HG02610 (cell line): ENCODE measurements at regions not wholly inside any gene's neighbourhood (a gene's known extent, or its start where the extent isn't known, plus 50 kb on each side); places are given as distances from the start of the nearest gene placed in this dataset.
"Not testable (repeated sequence)": the region's sequence is repeated elsewhere in the genome, so short reads cannot be mapped to it uniquely, and the experiment has no call there.

Experiments
- ATAC-seq: cut with Tn5 transposase; IDR thresholded peaks from one replicate; pipeline ENCODE4 v1.9.1; 2021; ENCODE audit warnings: mild to moderate bottlenecking, moderate library complexity; ENCODE audit not compliant: unreplicated experiment

DNA sequence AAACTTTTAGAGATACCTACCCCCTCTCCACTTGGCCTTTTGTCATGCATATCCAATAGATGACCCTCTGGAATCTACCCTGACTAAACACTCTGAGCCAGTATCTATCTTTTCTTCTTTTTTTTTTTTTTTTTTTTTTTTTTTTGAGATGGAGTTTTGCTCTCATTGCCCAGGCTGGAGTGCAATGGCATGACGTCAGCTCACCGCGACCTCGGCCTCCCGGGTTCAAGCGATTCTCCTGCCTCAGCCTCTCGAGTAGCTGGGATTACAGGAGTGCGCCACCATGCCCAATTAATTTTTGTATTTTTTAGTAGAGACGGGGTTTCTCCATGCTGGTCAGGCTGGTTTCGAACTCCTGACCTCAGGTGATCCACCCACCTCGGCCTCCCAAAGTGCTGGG, 50.8 kb upstream of the GRIN2B start:
- not testable (repeated sequence) for ATAC-seq

DNA sequence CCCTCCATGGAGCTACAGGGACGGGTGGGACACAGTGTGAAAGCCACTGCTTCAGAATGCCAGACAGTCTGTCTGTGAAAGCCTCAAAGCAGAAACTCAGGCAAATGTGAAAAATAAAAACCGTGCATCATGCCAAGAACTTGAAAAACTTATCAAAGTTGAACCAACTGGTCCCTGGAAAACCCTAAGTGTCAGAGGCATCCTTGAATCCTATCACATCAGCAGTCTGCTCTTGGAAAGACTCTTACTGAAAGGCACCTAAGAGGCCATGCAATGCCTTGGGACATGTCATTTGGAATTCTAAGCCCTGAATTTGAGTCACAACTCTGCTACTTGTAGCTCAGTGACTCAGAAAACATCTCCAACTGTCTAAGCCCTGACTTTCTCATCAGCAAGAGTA, 62.4 kb upstream of the GRIN2B start:
- ATAC-seq, result no peak

DNA sequence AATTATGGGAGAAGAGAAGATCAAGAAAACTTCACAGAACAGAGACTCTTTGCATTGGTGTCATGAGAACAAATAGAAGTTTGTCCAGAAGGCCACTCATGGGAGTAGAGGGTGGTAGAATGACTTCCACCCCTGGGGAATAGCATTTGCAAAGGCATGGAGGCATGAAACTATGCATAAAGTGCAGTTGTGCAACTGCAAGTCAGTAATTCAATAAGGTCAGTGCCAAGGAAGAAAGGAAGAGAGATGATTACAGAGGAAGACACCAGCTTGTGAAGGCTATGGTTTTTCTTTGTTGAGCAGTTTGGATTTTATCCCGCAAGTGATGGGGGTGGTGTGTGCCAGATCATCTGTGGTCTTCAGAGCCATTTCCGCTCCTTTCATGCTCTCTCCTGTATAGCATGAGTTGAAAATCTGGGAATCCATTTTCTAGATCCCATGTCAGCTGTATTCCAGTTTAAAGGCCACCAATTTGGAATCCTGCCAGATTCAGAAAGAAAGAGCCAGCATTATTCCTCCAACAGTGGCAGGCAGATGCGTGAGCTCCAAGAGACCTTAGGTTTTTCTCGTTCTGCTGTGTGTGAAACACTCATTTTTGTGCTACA, 67.6 kb upstream of the GRIN2B start:
- no peak for ATAC-seq

DNA sequence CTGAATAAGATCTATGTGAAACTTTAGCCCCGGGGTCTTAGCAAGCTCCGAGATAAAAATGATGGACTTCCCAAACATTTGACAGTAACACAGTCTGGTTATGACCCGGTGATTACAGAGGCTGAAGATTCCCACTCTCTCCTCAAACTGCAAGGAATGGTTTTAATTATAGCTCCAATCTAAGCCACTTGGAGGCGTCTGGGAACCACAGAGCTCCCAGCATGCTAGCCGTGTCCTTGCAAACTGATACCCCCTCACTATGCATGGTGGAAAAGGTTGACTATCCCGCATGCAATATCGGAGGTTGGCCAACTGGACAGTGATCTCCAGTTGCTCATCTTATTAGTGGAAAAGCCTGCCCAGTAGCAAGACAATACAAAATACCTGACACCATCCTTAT, 76.5 kb upstream of the GRIN2B start:
- no peak for ATAC-seq

DNA sequence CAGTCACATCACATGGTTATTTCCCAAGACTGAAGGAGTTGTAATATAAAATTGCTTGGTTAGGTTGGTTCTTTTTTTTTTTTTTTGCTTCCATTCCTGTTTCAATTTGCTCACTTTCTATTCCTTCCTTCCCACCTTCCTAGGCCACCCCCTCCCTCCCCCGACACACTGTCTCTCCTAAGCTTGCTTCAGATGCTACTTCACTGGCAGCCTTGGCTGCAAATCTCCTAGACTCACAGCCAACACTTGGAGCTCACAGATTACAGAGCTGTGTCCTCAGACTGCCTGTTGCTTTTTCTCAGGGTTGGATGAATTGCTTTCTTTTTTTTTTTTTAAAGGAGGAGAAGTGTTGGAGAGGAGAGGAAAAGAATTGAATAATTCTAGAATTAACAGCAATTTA, 77.3 kb upstream of the GRIN2B start:
- ATAC-seq, result no peak

DNA sequence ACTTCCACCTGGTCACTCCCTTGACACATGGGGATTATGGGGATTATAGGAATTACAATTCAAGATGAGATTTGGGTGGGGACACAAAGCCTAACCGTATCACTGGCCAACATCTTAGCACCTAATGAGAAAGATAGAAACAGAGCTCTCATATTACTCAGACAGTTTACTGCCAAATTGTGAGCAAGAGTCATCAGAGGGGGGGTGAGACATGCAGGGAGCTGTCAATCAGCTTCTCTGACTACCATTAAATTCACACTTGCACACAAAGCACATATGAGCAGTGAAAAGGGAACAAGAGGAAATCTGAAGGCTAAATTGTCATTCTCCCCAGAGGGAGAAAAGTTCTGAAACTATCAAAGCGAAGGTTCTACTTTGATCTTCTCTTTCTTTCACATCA, 78.1 kb upstream of the GRIN2B start:
- ATAC-seq, result no peak

DNA sequence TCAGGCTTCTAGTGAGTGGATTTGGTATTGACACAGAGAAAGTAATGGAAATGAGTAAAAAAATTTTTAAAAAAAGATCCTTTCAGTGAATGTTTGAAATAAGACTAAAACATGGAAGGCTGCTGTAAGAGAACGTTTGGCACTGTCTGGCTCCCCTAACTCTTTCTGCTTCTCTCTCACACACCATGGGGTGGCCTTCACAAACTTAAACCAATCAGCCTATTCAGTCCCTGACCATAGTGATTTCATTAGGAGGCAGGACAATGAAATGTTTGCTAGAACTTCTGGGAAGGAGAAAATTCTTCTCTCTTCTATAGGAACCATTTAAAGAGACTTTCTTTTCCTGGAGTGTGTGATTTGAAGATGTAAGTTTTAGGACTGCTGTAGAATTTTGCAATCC, 84.2 kb upstream of the GRIN2B start:
- no peak for ATAC-seq

DNA sequence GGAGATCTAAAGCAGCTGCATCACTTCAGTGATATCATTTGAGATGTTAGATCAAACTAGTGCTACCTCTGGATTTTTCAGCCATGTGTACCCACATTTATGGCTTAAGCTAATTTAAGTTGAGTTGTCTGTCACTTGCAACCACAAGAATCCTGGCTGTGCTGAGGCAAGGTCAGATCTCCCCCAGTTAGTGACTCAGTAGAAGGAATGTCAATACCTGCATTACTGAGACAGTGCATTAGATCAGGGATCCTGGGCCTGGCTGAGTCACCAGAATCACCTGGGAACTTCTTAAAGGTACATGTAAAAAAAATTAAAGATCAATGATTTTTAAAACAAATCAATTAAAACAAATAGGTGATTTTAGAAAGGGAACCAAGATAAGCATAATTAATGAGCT, 84.6 kb upstream of the GRIN2B start:
- ATAC-seq, result no peak

DNA sequence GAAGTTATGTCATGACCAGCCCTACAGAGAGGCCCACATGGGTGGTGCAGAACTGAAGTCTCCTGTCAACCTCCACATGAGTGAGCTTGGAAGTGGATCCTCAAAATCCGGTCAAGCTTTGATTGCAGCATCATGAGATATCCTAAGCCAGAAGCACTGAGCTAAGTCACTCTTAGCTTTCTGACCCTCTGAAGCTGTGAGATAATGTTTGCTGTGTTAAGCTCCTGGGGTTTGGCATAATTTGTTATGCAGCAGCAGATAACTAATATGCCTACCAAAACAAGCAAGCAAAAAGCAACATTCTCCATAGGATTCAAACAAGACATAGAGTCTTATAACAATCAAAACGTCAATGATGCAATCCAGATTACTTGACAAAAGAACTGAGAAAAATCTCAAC, 87.6 kb upstream of the GRIN2B start:
- ATAC-seq, result no peak

DNA sequence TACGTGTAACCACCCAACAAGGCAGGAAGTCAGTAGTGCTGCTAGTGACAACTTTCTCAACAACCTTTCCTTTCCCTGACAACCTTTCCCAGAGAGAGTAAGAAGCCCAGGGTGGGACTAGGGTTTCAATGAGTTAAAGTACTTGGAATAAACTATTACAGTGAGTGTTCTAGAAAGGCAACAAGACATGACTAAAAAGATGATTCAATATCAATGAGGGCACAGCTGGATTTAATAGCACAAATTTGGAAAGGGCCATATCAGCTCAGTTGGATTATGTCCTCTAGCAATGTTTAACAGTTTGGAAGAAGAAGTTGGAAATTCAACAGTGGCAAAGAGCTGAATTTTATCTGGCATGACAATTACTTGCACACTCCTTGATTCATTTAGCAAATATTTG, 90.4 kb upstream of the GRIN2B start:
- ATAC-seq, result no peak

DNA sequence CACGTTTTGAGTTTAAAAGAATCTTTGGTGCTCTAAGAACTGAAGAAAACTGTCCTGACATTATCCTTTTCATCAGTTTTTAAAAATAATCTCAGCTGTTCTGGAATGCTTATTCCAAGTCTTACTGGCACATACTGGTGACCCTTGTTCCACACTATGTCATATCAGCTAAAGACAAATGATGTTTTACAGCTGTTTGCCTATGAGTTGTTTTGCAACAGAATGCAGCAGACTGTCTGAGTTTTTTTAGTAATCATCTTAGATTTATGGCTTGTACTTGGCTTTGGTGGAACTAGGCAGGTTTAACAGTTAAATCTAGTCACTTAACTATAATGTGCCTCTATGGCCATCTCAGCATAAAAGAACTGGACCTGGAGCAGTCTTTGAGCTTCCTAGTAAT, 91.6 kb upstream of the GRIN2B start:
- no peak for ATAC-seq

DNA sequence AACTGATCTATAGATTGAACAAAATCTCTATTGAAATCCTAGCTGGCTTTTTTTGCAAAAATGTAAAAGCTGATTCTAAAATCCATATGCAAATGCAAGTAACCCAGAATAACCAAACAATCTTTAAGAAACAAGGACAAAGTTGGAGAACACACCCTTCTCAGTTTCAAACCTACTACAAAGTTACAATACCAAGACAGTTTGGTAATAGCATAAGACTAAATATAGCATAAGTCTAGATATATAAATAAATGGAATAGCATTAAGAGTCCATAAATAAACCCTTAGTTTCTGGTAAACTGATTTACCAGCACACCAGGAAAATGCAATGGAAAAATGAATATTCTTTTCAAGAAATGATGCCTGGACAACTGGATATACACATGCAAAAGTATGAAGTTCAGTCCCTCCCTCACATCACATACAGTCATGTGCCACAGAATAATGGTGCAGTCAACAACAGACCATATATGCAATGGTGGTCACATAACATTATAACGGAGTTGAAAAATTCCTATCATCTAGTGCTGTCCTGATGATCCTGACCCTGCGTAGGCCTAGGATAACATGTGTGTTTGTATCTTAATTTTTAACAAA, 94.5 kb upstream of the GRIN2B start:
- ATAC-seq, result no peak

DNA sequence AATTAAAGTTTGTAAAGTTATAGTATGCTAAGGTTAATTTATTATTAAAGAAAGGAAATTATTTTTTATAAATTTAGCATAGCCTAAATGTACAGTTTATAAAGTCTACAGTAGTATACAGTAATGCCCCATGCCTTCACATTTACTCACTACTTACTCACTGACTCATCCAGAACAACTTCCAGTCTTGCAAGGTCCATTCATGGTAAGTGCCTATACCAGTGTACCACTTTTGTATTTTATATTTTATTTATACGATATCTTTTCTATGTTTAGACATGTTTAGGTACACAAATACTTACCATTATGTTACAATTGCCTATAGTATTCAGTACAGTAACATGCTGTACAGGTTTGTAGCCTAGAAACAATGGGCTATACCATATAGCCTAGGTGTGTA, 95.1 kb upstream of the GRIN2B start:
- no peak for ATAC-seq

DNA sequence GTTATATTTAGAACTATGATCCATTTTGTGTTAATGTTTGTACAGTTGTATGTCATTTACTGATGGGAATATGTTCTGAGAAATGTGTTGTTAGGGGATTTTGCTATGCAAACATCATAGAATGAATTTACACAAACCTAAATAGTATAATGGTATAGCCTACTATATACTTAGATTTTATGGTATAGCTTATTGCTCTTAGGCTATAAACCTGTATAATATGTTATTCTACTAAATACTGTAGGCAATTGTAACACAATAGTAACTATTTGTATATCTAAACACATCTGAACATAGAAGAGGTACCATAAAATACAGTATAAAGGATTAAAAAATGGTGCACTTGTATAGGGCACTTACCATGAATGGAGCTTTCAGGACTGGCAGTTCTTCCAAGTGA, 105.4 kb upstream of the GRIN2B start:
- no peak for ATAC-seq

DNA sequence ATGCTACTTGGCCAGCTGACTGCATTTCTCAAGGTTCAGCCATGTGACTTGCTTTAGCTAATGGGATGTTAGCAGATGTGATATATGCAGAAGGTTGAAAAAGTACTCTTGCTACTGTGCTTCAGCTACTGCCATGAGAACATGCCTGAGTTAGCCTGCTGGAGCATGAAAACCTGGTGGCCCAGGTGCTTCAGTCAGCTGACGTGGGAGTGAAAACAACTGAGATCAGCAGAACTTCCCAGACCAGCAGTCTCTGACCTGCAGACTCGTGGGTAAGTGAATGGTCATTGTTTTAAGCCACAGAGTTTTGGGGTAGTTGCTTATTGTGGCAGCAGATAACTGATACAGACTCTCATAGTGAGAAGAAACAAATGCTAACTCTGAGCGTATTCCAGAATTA, 118.6 kb upstream of the GRIN2B start:
- ATAC-seq, result no peak

DNA sequence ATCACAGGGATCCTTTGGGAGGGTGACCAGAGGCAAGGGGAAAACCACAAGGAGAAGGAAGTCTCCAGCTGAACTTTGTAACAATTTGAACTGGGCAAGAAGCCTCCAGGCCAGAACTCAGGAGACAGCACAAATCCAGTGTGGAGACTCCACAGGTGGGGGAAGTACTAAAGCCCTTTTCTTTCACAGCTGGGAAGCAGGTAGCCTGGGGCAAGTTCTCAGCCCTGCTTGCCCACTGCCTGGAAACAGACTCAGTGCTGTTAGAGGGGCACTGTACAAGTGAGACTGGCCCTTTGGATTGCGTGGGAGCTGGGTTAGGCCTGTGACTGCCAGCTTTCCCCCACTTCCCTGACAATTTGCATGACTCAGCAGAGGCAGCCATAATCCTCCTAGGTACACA, 120.2 kb upstream of the GRIN2B start:
- ATAC-seq, result not testable (repeated sequence)

DNA sequence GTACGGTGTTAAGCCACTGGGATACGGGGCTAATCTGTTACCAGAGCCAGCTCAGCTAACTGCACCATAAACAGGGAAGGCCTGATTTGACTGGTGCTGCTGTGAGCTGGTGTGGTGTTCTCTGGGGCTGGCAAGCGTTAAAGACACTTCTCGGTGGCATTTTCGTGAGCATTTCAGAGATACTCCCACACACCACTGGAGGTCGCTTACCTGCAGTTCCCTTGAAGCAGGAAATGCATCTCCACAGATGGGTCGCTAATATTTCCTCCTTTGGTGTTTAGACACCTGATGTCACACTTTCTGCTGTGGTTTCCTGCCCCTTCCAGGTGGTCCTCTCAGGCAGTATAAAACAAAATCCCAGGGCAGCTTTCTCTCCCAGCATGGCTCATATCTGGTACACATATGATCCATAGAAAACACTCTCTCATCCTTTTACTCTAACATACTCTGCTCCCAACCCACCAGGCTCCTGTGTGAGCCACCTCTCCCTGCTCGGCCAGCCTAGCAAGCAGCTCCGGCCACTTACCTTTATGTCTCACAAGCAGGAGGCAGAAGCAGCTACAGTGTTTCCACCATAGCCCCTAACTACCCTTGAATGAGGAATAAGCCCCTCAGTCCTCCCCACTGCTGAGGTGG, 129.9 kb upstream of the GRIN2B start:
- ATAC-seq, result peak; percentile 92

DNA sequence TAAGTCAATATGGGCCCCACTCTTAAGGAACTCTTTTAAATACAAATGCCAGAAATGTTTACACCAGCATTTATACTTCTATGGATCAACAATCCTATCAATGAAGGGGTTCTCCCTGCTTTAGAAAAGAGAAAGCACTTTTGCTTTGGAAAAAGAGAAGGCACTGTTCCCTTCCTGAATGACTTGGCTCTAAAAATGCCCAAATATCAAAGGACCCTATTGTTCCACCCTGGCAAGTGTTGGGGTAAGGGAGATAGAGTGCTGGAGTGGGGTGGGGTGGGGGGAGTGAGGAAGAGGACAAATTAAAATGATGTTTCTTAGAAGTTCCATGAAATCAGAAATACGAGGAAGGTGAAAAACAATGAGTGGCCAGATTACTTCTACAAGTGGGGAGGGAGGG, 131.6 kb upstream of the GRIN2B start:
- ATAC-seq, result no peak

DNA sequence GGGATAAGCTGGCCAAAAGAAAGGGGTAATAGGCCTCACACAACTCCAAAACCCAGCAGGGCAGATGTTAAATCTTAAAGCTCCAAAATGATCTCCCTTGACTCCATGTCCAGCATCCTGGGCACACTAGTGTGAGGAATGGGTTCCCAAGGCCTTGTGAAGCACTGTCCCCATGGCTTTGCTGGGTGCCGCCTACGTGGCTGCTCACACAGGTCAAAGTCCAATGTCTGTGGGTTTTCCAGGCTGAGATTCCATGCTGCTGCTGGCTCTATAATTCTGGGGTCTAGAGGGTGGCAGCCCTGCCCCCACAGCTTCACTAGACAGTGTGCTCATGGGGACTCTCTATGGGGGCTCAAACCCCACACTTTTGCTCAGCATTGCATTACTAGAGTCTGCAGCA, 145.3 kb upstream of the GRIN2B start:
- no peak for ATAC-seq

DNA sequence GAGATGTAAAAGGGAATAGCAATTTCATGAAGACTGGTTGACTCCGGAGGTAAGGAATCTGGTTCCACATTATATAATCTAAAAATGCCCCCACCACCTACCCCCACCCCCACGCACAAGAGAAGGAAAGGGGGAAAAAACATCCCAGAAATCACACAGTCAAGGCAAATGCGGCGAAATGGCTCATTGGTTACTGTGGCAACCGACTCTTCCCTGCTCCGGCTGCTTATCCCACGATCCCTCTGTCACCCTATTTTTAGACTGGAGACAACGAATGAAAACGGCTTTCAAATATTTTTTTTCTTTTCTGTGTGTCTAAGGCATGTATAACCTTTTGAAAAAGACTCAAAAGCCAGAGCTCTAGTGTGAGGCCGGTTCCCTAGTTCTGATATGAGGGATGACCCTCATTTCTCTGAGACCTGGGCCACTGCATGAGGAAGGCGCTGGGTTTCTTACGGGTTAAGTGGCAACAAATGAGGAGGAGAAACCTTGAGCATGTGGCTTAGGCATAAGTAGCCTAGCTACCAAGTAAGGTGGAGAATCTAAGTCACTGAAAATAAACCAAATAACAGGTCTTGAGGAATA, 148.3 kb upstream of the GRIN2B start:
- ATAC-seq, result no peak

DNA sequence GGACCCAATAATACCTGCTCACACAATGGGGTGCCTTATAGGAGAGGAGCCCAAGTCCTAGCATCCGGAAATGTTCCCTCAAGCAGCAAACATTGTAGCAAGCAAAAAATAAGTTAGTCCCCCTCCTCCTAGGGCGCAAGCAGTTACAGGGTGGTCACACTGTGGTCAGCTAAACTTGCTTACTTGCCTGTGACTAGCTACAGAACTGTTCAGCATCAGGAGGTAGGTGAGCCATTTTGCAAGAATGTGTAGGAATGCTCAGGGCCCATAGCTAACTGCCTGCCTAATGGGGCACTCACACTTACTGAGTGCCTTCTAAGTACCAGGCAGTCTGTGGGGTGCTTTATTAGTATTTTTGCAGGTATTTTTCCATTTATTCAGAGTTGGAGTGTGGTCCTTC, 154.6 kb upstream of the GRIN2B start:
- no peak for ATAC-seq

DNA sequence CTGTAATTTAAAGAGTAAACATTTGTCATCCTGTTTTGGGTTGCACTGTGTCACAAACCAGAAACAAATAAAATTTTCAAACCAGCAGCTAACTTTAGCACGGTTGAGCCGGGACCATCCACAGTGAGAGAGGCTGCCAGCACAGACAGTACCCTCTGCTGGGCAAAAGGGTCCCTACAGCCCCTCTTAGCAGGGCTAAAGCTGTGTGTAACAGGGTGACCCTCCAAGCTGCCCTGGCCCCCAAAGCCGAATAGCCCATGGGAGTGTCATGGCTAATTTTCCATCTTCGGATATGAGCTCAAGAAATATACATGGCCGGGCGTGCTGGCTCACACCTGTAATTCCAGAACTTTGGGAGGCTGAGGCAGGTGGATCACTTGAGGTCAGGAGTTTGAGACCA, 157.1 kb upstream of the GRIN2B start:
- ATAC-seq, result no peak
